HepG2 (cell line): ENCODE measurements at regions not wholly inside any gene's neighbourhood (a gene's known extent, or its start where the extent isn't known, plus 50 kb on each side); places are given as distances from the start of the nearest gene placed in this dataset.

Experiments
- ATAC-seq: fragments of 200-7000 bp; cut with Tn5 transposase; 3 replicates; pipeline ENCODE4 v1.9.1; 2020; ENCODE audit warnings: mild to moderate bottlenecking, moderate library complexity
- BruUV-seq: library from RNA; stranded (reverse); fragments of 400-500 nt; replicated peaks from 2 replicates; lab custom pipeline; 2021; lab: Mats Ljungman, UMichigan
- CTCF ChIA-PET: fragments of 300-600 bp; formaldehyde crosslinking; extraction: SDS; loops from one replicate; lab custom pipeline; 2021; ENCODE audit warnings: low total read pairs, inconsistent platforms, low intra/inter-chr PET ratio; lab: Yijun Ruan, JAX
- POLR2A ChIA-PET: fragments of 350-600 bp; sonication (Branson Sonifier 250); formaldehyde crosslinking; loops from one replicate; lab custom pipeline; 2020; ENCODE audit warnings: antibody characterized with exemption, inconsistent platforms; lab: Yijun Ruan, JAX
- DNase-seq: peaks from one replicate; pipeline ENCODE4 v3.0.0-alpha.2; 2015; ENCODE audit warnings: low spot score
- FAIRE-seq: peaks from 3 replicates; lab custom pipeline; 2011; peaks lifted over from hg19 to GRCh38; lab: Jason Lieb, UNC
- H2AFZ ChIP-seq: one replicate; pipeline ENCODE4 v1.6.1; 2011; ENCODE audit warnings: low read length, inconsistent platforms
- H3K27ac ChIP-seq: fragments of 300-600 bp; 3 replicates; pipeline ENCODE4 v1.8.0; 2011; ENCODE audit warnings: mixed run types, mild to moderate bottlenecking, mixed read lengths, low read length, inconsistent platforms; ENCODE audit not compliant: insufficient read depth; ENCODE audit errors: extremely low read length
- H3K27me3 ChIP-seq, 2 experiments: fragments of 200-600 bp in 1 of 2; 2 replicates in 1 of 2; 3 replicates in 1 of 2; pipeline versions ENCODE4 v1.6.0 to v1.8.0; 2011; ENCODE audit warnings: low read length in 2 of 2, mild to moderate bottlenecking in 2 of 2, moderate library complexity in 2 of 2, inconsistent platforms in 1 of 2; ENCODE audit not compliant: insufficient read depth in 2 of 2, control insufficient read depth in 1 of 2
- H3K36me3 ChIP-seq, 2 experiments: fragments of 200-600 bp in 1 of 2; replicated peaks in 1 of 2; 2 replicates in 1 of 2; 3 replicates in 1 of 2; pipeline versions ENCODE4 v1.5.1 to v1.8.0; 2011; ENCODE audit warnings: low read length in 2 of 2, inconsistent platforms in 1 of 2; ENCODE audit not compliant: insufficient read depth in 2 of 2, control insufficient read depth in 1 of 2
- H3K4me1 ChIP-seq: 2 replicates; pipeline ENCODE4 v1.5.1; 2012; ENCODE audit warnings: low read length, inconsistent platforms; ENCODE audit not compliant: insufficient read depth
- H3K4me2 ChIP-seq: 2 replicates; pipeline ENCODE4 v1.6.0; 2011; ENCODE audit warnings: low read depth, low read length, inconsistent platforms
- H3K4me3 ChIP-seq, 3 experiments: fragments of 200-600 bp in 1 of 3; sonication (generic), shearing (Covaris generic) in 1 of 3; replicated peaks in 1 of 3; 2 replicates each; pipeline ENCODE4 v1.5.1; 2011 to 2016; ENCODE audit warnings: low read length in 3 of 3, inconsistent platforms in 2 of 3, low read depth in 2 of 3, mild to moderate bottlenecking in 2 of 3, control low read depth in 1 of 3, mixed read lengths in 1 of 3; ENCODE audit not compliant: insufficient read depth in 1 of 3
- H3K79me2 ChIP-seq: one replicate; pipeline ENCODE4 v1.6.1; 2011; ENCODE audit warnings: low read length, inconsistent platforms; ENCODE audit not compliant: insufficient read depth
- H3K9ac ChIP-seq: 2 replicates; pipeline ENCODE4 v1.6.0; 2011; ENCODE audit warnings: mild to moderate bottlenecking, low read depth, low read length, inconsistent platforms; ENCODE audit not compliant: insufficient read depth
- H3K9me3 ChIP-seq: 2 replicates; pipeline ENCODE4 v1.5.1; 2012; ENCODE audit warnings: mild to moderate bottlenecking, low read length
- H4K20me1 ChIP-seq: 2 replicates; pipeline ENCODE4 v1.6.0; 2011; ENCODE audit warnings: inconsistent platforms, mild to moderate bottlenecking, low read length, moderate library complexity; ENCODE audit not compliant: insufficient read depth
- BATF2 ChIP-seq: sonication (generic); formaldehyde crosslinking; IDR thresholded peaks from 2 replicates; pipeline ENCODE4 v1.8.0; 2022; ENCODE audit warnings: mild to moderate bottlenecking, missing genetic modification reagents, moderate library complexity
- CEBPB ChIP-seq: IDR thresholded peaks from 2 replicates; pipeline ENCODE4 v1.6.1; 2011; ENCODE audit warnings: low read depth, low read length, improper control_type of control experiment, borderline replicate concordance
- MBNL3 ChIP-seq: fragments of 250-450 bp; sonication (Bioruptor Pico); conservative IDR thresholded peaks from 2 replicates; pipeline ENCODE4 v1.8.0; 2022; ENCODE audit warnings: mild to moderate bottlenecking, inconsistent platforms
- ZBTB39 ChIP-seq: sonication (generic); formaldehyde crosslinking; IDR thresholded peaks from 2 replicates; pipeline ENCODE4 v1.5.0; 2020; ENCODE audit warnings: missing genetic modification reagents
- ZNF562 ChIP-seq: sonication (generic); formaldehyde crosslinking; IDR thresholded peaks from 2 replicates; pipeline ENCODE4 v1.8.0; 2022; ENCODE audit warnings: missing genetic modification reagents, borderline replicate concordance
- ZNF784 ChIP-seq: sonication (generic); formaldehyde crosslinking; IDR thresholded peaks from 2 replicates; pipeline ENCODE4 v1.5.1; 2020; ENCODE audit warnings: missing genetic modification reagents, mild to moderate bottlenecking, borderline replicate concordance
- ZNF788 ChIP-seq: sonication (generic); formaldehyde crosslinking; IDR thresholded peaks from 2 replicates; pipeline ENCODE4 v1.5.0; 2020; ENCODE audit warnings: mild to moderate bottlenecking, missing genetic modification reagents, borderline replicate concordance
- ZNF850 ChIP-seq: sonication (generic); formaldehyde crosslinking; conservative IDR thresholded peaks from 2 replicates; pipeline ENCODE4 v1.9.0; 2021; ENCODE audit warnings: mild to moderate bottlenecking, missing genetic modification reagents
- ZNF891 ChIP-seq: sonication (generic); formaldehyde crosslinking; IDR thresholded peaks from 2 replicates; pipeline ENCODE4 v1.5.0; 2020; ENCODE audit warnings: mild to moderate bottlenecking, missing genetic modification reagents
- ZZZ3 ChIP-seq: sonication (generic); formaldehyde crosslinking; IDR thresholded peaks from 2 replicates; pipeline ENCODE4 v1.4.0; 2020; ENCODE audit warnings: missing genetic modification reagents, mild to moderate bottlenecking, borderline replicate concordance
- WGBS: methylation state at CpG from one replicate; pipeline ENCODE4 v1.1.6; 2017; ENCODE audit warnings: low lambda C conversion rate; 5-methylcytosine and 5-hydroxymethylcytosine counted together
- in situ Hi-C: cut with HindIII; loops from 2 replicates; pipeline ENCODE4 v1.10.0; 2017; ENCODE audit warnings: low pct_unique_long_range_greater_than_20kb; ENCODE audit not compliant: extremely low pct_ligation_motif_present
- intact Hi-C: fragments of 100-400 bp; cut with micrococcal nuclease; formaldehyde crosslinking; loops from one replicate; pipeline ENCODE4 v1.10.0; 2022; ENCODE audit not compliant: unreplicated experiment
- TF ChIP-seq, protein P1 (sequence below): sonication (generic); formaldehyde crosslinking; IDR thresholded peaks from 2 replicates; pipeline ENCODE4 v1.5.0; 2020; ENCODE audit warnings: mild to moderate bottlenecking, missing genetic modification reagents

DNA sequence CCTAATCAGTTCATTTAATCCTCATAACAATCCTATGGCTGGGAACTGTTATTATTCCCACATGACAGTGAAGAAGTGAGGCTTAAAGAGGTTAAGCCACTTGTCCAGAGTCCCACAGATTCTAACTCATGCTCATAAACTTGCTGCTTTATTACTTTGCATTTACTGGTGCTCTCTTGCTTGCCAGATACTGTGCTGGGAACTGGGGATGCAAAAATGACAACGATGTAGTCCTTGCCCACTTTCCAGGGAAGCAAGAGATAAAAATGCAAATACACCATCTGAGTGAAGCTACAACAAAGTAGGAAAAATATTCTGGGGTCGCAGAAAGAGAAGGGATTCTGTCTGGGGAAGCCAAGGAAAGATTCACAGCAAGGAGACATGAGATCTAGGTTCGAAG, 335.0 kb downstream of the VPS13C start:
- CTCF ChIA-PET = no interaction called here
- intact Hi-C loops = no loop called here
- Histone ChIP-seq H4K20me1 (no peaks in the 10 kb centered on the region), H3K9ac (no peak overlapping the region), H3K9me3 (no peaks in the 10 kb centered on the region), H3K4me3 (no peak overlapping the region), H3K4me2 (no peak overlapping the region), H3K79me2 (no peaks in the 10 kb centered on the region), H2AFZ (no peak overlapping the region), H3K4me1 (no peaks in the 10 kb centered on the region), H3K27me3 (peaks cover 0 to 15% of the 10 kb centered on the region in 2 experiments; a peak in 3 of 5 replicates), H3K36me3 (no peaks in the 10 kb centered on the region), H3K27ac (no peak overlapping the region)
- ATAC-seq = no peak
- in situ Hi-C loops = no loop called here
- no TSS peak for BruUV-seq
- POLR2A ChIA-PET = no interaction called here
- no peak for DNase-seq
- TF ChIP-seq, protein P1, sequence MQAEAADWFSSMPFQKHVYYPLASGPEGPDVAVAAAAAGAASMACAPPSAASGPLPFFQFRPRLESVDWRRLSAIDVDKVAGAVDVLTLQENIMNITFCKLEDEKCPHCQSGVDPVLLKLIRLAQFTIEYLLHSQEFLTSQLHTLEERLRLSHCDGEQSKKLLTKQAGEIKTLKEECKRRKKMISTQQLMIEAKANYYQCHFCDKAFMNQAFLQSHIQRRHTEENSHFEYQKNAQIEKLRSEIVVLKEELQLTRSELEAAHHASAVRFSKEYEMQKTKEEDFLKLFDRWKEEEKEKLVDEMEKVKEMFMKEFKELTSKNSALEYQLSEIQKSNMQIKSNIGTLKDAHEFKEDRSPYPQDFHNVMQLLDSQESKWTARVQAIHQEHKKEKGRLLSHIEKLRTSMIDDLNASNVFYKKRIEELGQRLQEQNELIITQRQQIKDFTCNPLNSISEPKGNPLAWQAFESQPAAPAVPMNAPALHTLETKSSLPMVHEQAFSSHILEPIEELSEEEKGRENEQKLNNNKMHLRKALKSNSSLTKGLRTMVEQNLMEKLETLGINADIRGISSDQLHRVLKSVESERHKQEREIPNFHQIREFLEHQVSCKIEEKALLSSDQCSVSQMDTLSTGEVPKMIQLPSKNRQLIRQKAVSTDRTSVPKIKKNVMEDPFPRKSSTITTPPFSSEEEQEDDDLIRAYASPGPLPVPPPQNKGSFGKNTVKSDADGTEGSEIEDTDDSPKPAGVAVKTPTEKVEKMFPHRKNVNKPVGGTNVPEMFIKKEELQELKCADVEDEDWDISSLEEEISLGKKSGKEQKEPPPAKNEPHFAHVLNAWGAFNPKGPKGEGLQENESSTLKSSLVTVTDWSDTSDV (CRISPR knock-in tag) = no peak
- FAIRE-seq = no peak
- 1% methylated on average over 3 of the region's 3 CpGs for WGBS

- 29% methylated on average over 12 of the region's 12 CpGs for WGBS
- H3K4me2 ChIP-seq = no peak overlapping the region
- H2AFZ ChIP-seq = no peak overlapping the region
- ATAC-seq = no peak
- intact Hi-C loops (no loop called here), in situ Hi-C loops (no loop called here)
- no peak for DNase-seq
- no peak overlapping the region for H3K27ac ChIP-seq
- no peaks in the 10 kb centered on the region for H3K79me2 ChIP-seq
- no peaks in the 10 kb centered on the region for H3K9me3 ChIP-seq
- no TSS peak for BruUV-seq
- H4K20me1 ChIP-seq = no peaks in the 10 kb centered on the region
- H3K27me3 ChIP-seq = peaks cover 0 to 16% of the 10 kb centered on the region in 2 experiments; a peak in 3 of 5 replicates
- no peak for TF ChIP-seq ZNF850 (CRISPR knock-in tag)
- TF ChIP-seq ZNF784 (CRISPR knock-in tag) = no peak
- no peak for TF ChIP-seq ZBTB39 (CRISPR knock-in tag)
- TF ChIP-seq BATF2 = no peak
- TF ChIP-seq ZZZ3 (CRISPR knock-in tag) = no peak
- no peak for TF ChIP-seq ZNF788 (CRISPR knock-in tag)
- no peak for TF ChIP-seq MBNL3 (CRISPR knock-in tag)
- TF ChIP-seq ZNF891 (CRISPR knock-in tag) = no peak
- TF ChIP-seq CEBPB = no peak
- TF ChIP-seq ZNF562 (CRISPR knock-in tag) = no peak
- H3K4me3 ChIP-seq = no peak overlapping the region
- CTCF ChIA-PET = no interaction called here
- no peaks in the 10 kb centered on the region for H3K36me3 ChIP-seq
- POLR2A ChIA-PET = no interaction called here
- H3K4me1 ChIP-seq = no peaks in the 10 kb centered on the region
- no peak for FAIRE-seq
- no peak overlapping the region for H3K9ac ChIP-seq
Measured at GRCh38 chr15:61724251-61724939, 335.9 kb downstream of the VPS13C start.
